Stimulated activated CD8-positive, alpha-beta memory T cell treated with anti-CD3 and anti-CD28 coated beads, Interleukin-4, amount 100 ng/mL, for 4 hours (primary cell): ENCODE measurements at regions not wholly inside any gene's neighbourhood (a gene's known extent, or its start where the extent isn't known, plus 50 kb on each side); places are given as distances from the start of the nearest gene placed in this dataset.
"Not testable (repeated sequence)": the region's sequence is repeated elsewhere in the genome, so short reads cannot be mapped to it uniquely, and the experiment has no call there.

Source experiments
- DNase-seq, 2 donors: peaks; one replicate each; pipeline ENCODE4 v3.0.0-alpha.2; 2020; ENCODE audit warnings: low read depth in 2 of 2, low spot score in 1 of 2

DNA sequence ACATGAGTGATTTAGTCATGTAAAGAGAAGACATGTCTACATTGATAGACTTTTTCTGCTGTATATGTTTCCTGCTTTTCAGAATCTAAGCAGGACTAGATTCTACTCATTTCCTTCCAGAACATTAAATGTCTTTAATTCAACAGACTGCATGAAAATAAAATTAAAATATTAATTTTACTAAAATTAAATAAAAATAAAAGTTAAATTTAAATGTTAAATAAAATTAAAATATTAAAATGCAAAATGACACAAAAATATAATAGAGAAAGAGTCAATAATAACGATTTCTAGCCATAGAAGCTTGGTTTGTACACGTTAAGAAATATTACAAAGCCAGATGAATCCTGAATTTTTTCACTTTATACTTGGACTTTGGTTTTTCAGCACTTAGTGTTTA, 552.8 kb upstream of the NR5A2 start:
- no peak for DNase-seq

DNA sequence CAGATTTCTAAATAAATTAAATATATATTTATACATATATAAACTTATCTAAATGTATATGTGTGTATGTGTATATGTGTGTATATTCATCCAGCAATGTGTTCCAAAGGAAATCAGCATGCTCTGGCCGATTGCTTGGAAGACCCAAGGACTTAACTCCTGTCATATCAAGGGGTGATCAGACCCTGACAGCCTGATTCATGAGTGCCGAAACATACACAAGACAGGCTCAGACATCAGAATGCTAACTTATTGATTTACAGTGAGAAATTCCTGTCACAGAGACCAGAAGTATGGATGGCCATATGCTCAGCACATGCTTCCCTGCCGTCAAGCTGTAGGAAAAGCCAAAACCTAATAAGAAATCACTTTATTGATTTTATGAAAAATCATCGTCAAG, 545.1 kb upstream of the NR5A2 start:
- DNase-seq: no peak

DNA sequence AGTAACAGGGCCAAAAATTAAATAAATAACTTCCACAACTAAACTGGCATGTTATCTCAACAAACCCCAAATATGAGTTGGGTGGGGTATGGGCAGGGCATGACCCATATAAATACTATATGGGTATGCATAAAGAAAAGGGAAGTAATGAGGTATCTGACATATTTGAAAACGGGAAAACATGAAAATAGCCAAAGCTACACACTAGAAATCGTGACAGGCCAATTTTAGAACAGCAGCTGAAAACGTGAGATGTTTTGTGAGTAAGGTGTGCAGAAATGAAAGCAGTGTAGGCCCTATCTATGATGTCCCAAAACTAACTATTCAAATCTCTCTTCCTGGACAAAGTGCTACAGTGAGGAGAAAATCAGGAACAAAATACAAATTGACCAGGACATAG, 537.9 kb upstream of the NR5A2 start:
- DNase-seq: no peak

DNA sequence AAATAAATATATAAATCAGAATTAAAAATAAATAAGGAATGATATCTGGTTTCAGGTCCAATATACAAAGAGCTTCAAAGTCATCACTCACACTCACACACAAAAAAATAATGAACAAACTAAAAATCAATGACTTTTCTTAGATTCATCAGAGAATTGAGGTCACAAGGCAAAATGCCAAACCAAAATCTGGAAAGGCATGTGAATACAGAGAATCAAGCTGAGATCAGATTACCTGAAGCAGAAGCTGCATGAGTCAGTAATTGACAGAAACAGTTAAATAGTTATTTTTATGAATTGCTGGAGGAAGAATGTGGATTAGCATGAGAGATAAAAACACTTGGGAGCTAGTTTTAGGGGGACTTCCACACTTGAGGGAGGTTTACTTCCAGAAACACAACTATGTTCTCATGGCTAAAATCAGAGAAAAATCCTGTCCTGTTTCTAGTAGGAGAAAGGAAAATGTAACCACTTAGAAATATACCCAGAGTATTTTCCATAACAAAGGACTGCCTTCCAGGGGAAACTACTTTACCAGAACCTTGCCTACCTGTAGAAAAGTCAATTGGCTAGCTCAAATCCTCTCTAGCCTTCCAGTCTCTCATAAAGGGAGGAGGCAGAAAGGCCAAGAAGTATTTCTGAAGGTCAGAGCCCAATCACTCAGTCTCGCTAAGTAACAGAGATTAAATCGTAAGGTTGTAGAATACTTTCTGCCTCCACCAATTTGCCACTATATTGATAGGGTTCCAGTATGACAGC, 536.6 kb upstream of the NR5A2 start:
- DNase-seq: no peak

DNA sequence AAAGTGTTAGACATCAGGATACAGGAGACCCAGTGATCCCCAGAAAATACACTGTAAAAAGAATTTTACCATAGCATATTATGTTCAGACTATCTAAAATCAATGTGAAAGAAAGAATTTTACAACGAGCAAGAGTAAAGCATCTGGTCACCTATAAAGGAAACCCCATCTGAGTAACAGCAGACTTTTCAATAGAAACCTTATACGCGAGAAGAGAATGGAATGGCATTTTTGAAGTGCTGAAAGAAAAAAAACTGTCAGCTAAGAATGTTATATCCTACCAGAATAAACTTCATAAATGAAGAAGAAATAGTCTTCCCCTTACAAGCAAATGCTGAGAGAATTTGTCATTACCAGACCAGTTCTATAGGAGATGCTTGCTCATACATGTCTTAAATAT, 532.1 kb upstream of the NR5A2 start:
- no peak for DNase-seq

DNA sequence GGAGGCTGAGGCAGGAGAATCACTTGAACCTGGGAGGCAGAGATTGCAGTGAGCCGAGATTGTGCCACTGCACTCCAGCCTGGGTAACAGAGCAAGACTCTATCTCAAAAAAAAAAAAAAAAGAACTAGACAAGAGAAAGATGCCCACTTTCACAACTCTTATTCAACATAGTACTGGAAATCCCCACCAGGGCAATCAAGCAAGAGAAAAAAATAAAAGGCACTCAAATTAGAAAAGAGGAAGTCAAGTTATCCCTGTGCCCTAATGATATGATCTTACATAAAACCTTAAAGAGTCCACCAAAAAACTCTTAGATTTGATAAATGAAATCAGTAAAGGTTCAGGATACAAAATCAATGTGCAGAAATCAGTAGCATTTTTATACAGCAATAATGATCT, 528.7 kb upstream of the NR5A2 start:
- not testable (repeated sequence) for DNase-seq

DNA sequence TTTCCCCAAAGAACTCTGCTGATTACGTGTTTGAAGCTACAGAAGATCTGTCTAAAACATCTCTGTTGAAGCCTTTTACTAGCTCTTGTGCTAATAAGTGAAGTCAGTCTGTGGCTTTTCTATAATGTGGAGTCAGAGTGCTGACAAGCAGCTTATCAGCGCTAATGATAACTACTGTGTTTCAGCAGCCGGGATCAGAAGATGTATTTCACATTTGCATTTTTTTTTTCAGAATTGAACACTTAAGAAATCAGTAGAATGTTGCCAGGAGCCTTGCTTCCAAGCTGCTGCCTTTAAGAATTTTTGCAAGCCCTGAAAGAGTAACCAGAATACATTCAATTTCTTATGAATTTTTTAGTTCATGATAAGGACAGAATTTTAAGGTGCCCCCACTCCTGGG, 519.4 kb upstream of the NR5A2 start:
- no peak for DNase-seq

DNA sequence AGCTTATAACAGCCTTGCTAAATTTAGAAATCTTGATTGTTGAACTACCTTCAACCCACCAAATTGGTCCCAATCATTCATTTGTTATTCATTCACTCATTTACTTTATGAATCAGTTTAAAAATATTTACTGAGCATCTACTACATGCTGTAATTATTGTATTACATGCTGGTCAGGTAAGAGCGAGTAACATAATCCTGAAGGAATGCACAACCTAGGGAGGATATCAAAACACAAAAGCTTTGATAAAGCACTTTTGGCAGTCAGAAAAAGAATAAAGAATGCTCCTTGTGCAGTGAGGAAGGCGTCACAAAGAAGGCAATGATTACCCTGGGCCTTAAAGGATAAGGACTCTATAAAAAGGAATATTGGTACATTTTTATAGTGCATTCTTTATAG, 518.9 kb upstream of the NR5A2 start:
- no peak for DNase-seq

DNA sequence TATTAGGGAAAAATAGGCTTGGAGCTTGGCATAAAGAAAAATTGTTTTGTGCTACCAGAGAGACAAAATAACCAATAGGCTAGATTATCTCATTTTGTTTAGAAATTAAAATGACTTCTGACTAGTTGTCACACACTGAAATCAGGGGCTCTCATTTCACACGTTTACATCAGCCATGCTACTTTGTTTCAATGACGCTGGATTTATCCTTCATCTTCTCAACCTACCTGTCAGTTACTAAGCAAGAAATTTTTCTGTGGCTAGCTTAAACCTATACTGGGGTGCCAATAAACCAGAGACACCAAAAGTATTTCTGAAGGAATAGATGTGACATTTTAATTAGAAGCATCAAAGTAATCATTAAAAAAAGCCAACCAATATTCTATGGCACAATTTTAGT, 518.1 kb upstream of the NR5A2 start:
- no peak for DNase-seq

DNA sequence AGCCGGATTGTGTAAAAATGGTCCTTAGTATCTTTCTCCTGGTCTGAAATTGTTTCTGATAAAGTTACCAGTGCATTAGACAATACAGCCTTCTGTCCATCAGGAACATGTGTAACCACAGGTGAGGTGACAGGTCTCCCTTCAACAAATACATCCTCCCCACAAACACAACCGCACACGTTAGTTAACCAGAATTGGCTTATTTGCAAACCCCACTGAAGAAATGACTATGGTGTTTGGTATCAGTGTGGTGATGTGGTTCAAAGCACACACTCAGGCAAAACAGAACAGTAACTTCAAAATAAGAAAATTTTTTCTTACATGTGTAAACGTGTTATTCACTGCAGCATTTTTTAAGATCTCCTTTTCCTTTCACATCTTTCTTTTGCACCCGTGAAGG, 517.2 kb upstream of the NR5A2 start:
- no peak for DNase-seq

DNA sequence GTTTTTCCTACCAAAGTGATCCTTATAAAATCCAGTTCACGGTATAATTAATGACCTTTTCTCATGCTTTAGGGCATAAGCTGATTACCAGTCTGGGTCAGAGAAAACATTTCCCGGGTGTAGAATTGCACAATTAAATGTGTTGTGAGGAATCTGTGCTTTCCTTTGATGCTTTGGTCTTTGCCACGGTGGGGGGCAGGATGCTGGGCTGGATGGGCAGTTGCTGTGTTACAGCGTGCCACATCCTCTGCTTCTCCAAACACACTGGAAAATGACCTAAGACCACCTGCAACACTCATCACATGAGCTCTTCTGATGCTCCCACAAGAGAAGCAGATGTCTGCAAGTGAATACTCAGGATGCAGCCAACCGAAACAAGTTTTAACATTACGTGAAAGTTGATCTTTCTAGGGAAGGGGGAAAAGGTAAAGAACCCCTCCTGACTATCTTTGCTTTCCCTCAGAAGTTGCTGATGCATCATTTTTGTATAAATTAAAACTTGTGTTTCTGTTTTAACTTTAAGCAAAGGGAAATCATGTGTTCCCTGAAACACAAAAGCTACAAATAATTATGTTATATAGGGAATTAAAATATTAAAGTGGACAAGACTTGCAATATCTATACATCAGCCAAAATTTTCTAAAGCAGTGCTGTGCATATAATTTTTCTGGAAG, 515.3 kb upstream of the NR5A2 start:
- DNase-seq: no peak

DNA sequence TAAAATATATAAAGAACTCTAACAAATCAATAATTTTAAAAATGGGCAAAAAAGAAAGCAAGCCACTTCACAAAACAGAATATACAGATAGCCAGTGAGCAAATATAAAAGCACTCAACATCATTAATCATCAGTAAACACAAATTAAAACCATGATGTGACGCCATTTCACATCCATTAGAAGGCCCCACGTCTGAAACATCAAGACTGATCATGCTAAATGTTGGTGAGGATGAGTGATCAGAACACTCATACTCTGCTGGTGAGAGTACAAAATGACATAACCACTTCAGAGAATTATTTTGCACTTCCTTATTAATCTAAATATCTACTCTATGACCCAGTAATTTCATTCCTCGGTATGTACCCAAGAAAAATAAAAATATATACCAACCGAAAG, 512.2 kb upstream of the NR5A2 start:
- DNase-seq: no peak

DNA sequence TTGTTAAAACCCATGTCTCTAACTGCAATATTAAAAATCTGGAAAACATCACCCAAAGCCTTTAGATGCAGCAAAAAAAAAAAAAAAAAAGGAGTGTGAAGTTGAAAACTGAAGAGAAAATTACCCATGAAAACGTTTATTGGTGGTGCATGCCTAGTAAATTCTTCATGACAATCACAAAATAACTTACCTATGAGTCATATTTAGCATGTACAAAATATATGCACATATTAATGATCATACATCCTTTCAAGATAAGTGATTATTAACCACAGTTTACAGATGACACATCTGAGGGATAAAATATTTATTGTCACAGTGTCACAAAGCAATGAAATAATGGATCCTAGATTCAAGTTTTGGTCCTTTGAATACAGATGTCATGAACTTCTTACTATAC, 505.2 kb upstream of the NR5A2 start:
- DNase-seq: no peak

DNA sequence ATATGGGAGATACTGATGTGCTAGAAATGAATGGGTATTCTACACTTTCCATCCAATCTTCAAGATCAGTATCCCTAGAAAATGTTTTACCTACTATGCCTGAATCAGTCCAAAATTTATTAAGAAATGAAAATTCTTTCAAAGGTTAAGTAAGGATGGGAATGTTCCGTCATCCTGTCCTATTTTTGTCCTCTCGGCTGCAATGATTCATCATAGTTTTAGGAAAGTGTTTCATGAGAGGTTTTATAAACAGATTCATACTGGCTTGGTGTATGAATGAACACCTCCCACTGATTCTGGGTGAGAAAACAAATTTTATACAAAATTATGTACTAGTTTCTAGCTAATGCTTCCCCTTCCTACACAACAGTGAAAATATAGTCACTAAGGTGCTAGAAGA, 504.6 kb upstream of the NR5A2 start:
- DNase-seq: no peak

DNA sequence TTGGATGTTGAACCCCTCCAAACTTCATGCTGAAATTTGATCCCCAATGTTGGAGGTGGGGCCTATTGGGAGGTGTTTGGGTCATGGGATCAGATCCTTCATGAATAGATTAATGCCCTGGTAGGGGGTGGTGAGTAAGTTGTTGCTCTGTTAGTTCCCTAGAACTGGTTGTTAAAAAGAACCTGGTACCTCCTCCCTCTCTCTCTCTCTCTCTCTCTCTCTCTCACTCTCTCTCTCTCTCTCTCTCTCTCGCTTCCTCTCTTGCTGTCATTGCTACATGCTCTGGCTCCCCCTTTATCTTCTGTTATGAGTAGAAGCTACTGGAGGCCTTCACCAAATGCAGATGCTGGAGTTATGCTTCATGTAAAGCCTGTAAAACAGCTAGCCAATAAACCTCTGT, 498.2 kb upstream of the NR5A2 start:
- no peak for DNase-seq

DNA sequence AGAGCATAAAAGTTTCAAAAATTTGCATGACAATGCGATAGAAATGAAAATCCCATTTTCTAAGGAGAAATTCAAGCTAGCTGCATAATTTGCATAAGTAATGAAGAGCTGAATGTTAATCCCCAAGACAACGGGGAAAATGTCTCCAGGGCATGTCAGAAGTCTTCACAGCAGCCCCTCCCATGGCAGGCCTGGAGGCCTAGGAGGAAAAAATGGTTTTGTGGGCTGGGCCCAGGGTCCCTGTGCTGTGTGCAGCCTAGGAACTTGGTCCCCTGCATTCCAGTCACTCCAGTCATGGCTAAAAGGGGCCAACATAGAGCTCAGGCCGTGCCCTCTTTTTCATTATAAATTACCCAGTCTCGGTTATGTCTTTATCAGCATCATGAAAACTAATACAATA, 494.1 kb upstream of the NR5A2 start:
- DNase-seq: not testable (repeated sequence)

DNA sequence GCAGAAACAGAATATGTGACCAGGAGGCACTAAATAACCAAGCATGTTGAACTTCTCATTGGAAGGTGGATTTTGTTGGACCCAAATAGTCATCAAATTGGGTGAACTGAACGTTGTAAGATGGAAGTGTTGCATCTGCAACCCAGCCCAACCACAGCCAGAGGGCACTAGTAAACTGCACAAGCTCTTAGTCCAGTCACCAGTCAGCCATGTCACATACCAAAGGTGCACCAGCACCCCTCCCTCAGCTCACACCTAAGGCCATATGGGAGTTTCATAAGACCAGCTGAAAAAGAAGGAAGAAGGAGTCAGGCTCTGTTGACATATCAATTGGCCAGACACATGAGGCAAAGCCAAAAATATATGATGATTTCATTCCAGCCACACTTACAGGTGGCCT, 481.7 kb upstream of the NR5A2 start:
- no peak for DNase-seq

DNA sequence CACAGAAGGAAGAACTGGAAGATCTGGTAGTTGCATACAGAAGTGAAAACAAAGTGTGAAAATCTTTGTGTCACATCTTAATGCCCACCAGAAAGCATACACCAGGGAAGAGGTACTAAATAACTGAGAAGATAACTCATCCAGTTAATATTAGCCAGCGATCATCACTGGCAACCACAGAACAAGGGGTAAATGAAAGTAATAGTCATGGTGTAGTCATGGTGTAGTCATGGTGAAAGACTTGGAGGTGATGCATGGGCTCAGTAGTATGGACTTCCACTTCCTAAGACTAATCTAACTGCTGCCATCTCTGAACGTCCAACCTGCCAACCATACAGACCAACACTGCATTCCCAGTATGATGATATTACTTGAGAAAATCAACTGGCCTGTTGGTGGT, 481.2 kb upstream of the NR5A2 start:
- no peak for DNase-seq

DNA sequence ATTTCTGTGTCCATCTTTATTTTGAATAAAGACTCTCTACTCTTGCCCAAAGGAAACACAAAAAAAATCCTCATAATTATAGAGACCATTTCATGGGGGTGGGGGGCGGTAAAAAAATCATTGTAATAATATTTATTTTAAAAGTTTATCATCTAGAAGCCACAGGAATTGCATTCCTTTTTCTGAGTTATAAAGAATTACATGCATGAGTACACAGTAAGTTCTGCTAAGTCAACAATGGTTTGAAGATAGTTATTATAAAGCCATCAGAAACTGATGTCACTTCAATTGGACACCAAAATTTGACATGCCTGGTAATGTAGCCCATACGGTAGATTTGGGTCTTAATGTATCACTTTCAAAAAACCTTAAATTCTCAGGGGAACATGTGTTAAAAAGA, 478.1 kb upstream of the NR5A2 start:
- no peak for DNase-seq

DNA sequence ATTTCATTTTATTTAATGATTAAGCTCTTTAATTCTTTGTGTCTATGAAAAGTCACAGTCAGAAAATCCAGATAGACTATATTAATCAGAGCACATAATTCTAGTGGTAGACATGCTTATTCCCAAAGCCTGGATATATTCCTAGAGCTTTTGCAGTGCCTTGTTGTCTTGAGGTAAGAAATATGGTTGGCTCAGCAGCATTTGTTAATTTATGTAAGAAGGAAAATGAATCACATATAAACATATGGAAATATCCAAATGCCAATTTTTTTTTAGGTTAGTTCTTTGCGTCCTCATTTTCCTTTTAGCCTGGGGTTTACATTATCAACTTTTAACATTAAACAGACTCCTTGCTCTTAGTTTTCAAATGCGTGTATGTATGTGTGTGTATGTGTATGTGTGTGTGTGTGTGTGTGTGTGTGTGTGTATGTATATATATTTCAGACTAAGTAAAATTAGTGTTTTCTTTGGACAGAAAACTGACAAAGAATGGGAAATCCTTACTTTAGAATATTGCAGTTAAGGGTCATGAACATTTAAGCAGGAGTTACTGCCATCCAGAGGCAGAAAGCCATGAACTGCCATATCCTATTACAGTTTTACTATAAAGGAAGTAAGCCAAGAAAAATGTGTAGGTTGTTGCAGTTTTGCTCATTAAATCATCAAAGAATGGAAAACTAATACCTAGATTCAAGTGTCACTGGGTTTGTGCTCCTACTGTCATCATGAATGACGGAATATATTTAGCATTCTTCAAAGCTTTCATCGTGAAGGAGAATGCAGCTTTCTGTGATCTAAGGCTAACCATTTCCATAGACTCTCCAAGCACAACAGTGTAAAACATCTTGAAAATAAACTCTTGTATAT, 477.1 kb upstream of the NR5A2 start:
- DNase-seq: no peak

DNA sequence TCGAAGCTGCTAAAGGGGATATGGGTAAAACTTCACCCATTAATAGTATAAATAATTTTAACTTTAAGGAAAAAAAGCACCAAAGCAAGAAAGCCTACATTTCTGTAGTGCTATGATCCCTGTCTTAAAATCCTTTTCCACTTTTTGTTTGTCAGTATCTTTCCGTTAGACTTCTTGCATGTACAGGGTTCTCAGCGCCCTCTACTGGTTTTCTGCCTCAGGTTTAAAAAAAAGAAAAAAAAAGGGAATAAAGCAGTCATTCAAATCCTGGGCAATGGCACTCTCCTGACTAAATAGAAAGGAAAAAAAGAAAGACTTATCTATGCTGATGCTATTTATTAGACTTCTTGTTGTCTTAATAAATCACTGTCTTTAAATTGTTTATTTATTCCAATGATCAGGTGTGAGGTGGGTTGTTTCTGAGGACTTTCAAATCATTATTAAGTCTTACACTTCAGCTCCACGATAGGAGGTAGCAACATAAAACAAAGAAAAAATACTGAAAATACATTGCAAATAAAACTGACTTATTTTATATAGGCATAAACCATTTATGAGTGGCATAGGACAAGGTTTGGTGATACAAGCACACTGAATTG, 475.4 kb upstream of the NR5A2 start:
- no peak for DNase-seq

DNA sequence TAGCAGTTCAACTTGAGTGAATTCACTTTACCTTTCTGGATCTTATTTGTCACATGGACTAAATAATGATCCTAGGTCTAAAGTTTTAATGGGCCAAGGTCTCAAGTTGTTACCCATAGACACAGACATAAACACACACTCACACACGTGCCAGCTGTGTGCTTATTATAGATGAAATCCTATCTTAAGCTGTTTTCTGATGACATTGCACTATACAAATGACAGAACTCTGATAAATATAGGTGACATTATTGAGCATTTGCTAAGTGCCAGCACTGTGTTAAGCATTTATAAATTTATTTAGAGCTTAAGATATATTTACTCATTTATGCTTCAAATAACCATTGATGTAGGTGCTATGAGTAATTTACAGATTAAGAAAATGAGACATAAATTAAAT, 474.4 kb upstream of the NR5A2 start:
- DNase-seq: no peak
